Osteoblast (primary cell): ENCODE measurements at regions not wholly inside any gene's neighbourhood (a gene's known extent, or its start where the extent isn't known, plus 50 kb on each side); places are given as distances from the start of the nearest gene placed in this dataset.

Experiments
- DNase-seq: peaks from one replicate; pipeline ENCODE4 v3.0.0; 2011; ENCODE audit warnings: low spot score, mixed read lengths; ENCODE audit not compliant: insufficient read length; ENCODE audit errors: missing footprints
- H2AFZ ChIP-seq: 2 replicates; pipeline ENCODE4 v1.6.0; 2011; ENCODE audit warnings: mild to moderate bottlenecking, low read length
- H3K27ac ChIP-seq: 2 replicates; pipeline ENCODE4 v1.5.1; 2011; ENCODE audit warnings: mild to moderate bottlenecking, low read depth, low read length, moderate library complexity
- H3K27me3 ChIP-seq: 2 replicates; pipeline ENCODE4 v1.6.0; 2012; ENCODE audit warnings: mild to moderate bottlenecking, control low read depth, inconsistent platforms, low read length, moderate library complexity; ENCODE audit not compliant: insufficient read depth
- H3K36me3 ChIP-seq: 2 replicates; pipeline ENCODE4 v1.5.1; 2011; ENCODE audit warnings: mild to moderate bottlenecking, low read length, control low read depth, moderate library complexity; ENCODE audit not compliant: insufficient read depth
- H3K4me1 ChIP-seq: 2 replicates; pipeline ENCODE4 v1.5.1; 2011; ENCODE audit warnings: mild to moderate bottlenecking, low read length, control low read depth, moderate library complexity; ENCODE audit not compliant: insufficient read depth
- H3K4me2 ChIP-seq: 2 replicates; pipeline ENCODE4 v1.6.0; 2011; ENCODE audit warnings: mild to moderate bottlenecking, low read length; ENCODE audit not compliant: insufficient read depth
- H3K4me3 ChIP-seq: fragments of 200-600 bp; sonication (generic); 3 replicates; pipeline ENCODE4 v1.5.1; 2012; ENCODE audit warnings: mild to moderate bottlenecking, low read length, inconsistent platforms; ENCODE audit not compliant: insufficient read depth
- H3K79me2 ChIP-seq: 2 replicates; pipeline ENCODE4 v1.6.0; 2012; ENCODE audit warnings: mild to moderate bottlenecking, low read length, control low read depth, inconsistent platforms; ENCODE audit not compliant: insufficient read depth
- H3K9me3 ChIP-seq: 2 replicates; pipeline ENCODE4 v1.5.1; 2011; ENCODE audit warnings: low read depth, low read length, control low read depth
- H4K20me1 ChIP-seq: 2 replicates; pipeline ENCODE4 v1.6.0; 2012; ENCODE audit warnings: mild to moderate bottlenecking, low read length, control low read depth; ENCODE audit not compliant: insufficient read depth
- TF ChIP-seq, protein P1 (sequence below): IDR thresholded peaks from 2 replicates; pipeline ENCODE4 v1.5.1; 2011; ENCODE audit warnings: mild to moderate bottlenecking, low read depth, low read length, moderate library complexity; ENCODE audit errors: extremely low read depth

DNA sequence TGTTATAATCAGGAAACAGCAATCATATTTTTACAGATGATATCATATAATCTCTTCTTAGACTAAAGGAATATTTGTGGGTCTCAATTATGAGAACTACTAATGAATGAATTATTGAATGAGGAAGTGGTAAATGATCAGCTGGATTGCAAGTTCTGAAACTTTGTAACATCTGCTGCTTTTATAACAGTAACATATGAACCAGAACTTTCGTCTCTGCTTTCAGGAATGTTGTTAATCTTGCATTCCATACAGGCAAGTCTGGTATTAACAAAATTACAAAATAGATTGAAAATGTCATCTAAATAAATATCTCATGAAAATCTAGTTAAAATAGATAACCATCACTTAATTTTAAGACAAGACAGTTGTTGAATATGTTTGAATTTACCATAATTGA is 110.5 kb upstream of the COL11A1 start:
- DNase-seq: no peak
- Histone ChIP-seq H3K27ac (no peak overlapping the region), H3K9me3 (no peaks in the 10 kb centered on the region), H3K4me1 (peaks cover 5% of the 10 kb centered on the region), H3K27me3 (no peaks in the 10 kb centered on the region), H4K20me1 (no peaks in the 10 kb centered on the region), H3K4me2 (no peak overlapping the region), H3K36me3 (no peaks in the 10 kb centered on the region), H2AFZ (no peak overlapping the region), H3K79me2 (no peaks in the 10 kb centered on the region), H3K4me3 (no peak overlapping the region)
- TF ChIP-seq, protein P1, sequence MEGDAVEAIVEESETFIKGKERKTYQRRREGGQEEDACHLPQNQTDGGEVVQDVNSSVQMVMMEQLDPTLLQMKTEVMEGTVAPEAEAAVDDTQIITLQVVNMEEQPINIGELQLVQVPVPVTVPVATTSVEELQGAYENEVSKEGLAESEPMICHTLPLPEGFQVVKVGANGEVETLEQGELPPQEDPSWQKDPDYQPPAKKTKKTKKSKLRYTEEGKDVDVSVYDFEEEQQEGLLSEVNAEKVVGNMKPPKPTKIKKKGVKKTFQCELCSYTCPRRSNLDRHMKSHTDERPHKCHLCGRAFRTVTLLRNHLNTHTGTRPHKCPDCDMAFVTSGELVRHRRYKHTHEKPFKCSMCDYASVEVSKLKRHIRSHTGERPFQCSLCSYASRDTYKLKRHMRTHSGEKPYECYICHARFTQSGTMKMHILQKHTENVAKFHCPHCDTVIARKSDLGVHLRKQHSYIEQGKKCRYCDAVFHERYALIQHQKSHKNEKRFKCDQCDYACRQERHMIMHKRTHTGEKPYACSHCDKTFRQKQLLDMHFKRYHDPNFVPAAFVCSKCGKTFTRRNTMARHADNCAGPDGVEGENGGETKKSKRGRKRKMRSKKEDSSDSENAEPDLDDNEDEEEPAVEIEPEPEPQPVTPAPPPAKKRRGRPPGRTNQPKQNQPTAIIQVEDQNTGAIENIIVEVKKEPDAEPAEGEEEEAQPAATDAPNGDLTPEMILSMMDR: no peak

GRCh38 chr1:103218369-103218768 is 110.0 kb upstream of the COL11A1 start:
- Histone ChIP-seq H4K20me1 (no peaks in the 10 kb centered on the region), H3K4me1 (peaks cover 5% of the 10 kb centered on the region), H3K36me3 (no peaks in the 10 kb centered on the region), H3K27ac (no peak overlapping the region), H3K4me3 (no peak overlapping the region), H3K4me2 (no peak overlapping the region), H3K9me3 (no peaks in the 10 kb centered on the region), H3K27me3 (no peaks in the 10 kb centered on the region), H3K79me2 (no peaks in the 10 kb centered on the region), H2AFZ (no peak overlapping the region)
- TF ChIP-seq, protein P1: no peak
- no peak for DNase-seq

- no peak overlapping the region for H2AFZ ChIP-seq
- H3K36me3 ChIP-seq: no peaks in the 10 kb centered on the region
- no peak for DNase-seq
Observed at GRCh38 chr1:103211073-103211472, 102.8 kb upstream of the COL11A1 start.

DNA sequence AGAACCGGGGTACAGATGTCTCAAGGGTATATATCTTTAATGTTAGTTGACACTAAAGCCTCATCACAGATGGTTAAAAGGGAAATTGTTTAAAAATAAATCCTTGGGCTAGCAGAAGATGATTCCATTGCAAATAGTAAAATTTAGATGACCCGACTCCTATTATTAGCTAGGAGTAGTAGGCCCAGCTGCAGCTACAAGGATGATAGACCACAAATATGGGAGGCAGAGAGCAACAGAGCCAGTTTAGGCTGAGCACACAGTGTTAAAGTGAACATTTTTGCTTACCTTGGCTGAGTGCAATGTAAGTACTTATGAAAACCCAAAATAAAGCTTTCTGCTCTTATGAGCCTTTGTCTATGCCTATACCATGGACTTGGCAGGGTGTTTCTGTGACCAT is 100.5 kb upstream of the COL11A1 start:
- no peak for DNase-seq
- Histone ChIP-seq H3K9me3 (no peaks in the 10 kb centered on the region), H3K79me2 (no peaks in the 10 kb centered on the region), H3K27ac (no peak overlapping the region), H4K20me1 (no peaks in the 10 kb centered on the region), H3K27me3 (no peaks in the 10 kb centered on the region), H2AFZ (peak overlapping the region; percentile 75), H3K4me2 (no peak overlapping the region), H3K4me1 (no peaks in the 10 kb centered on the region), H3K36me3 (no peaks in the 10 kb centered on the region), H3K4me3 (no peak overlapping the region)
- TF ChIP-seq, protein P1: no peak

More at GRCh38 chr1:103211073-103211472, 102.8 kb upstream of the COL11A1 start:
- Histone ChIP-seq H3K4me1 (no peaks in the 10 kb centered on the region), H4K20me1 (no peaks in the 10 kb centered on the region), H3K27ac (no peak overlapping the region), H3K4me2 (peak overlapping the region; percentile 49), H3K9me3 (no peaks in the 10 kb centered on the region), H3K79me2 (no peaks in the 10 kb centered on the region), H3K27me3 (no peaks in the 10 kb centered on the region), H3K4me3 (peak overlapping the region; percentile 8)
- TF ChIP-seq, protein P1: no peak
